NCI-H2171 (cell line): ENCODE measurements at regions not wholly inside any gene's neighbourhood (a gene's known extent, or its start where the extent isn't known, plus 50 kb on each side); places are given as distances from the start of the nearest gene placed in this dataset.

Experiments
- DNase-seq: peaks from one replicate; lab custom pipeline; 2025; lab: John Stamatoyannopoulos, UW

- no peak for DNase-seq
Measured at GRCh38 chr10:123558651-123559050, 107.5 kb upstream of the GPR26 start.

GRCh38 chr10:123559066-123559822 is 106.9 kb upstream of the GPR26 start:
- peak; percentile 17 for DNase-seq

- DNase-seq: no peak
Measured at GRCh38 chr10:123559823-123560092, 106.4 kb upstream of the GPR26 start.

GRCh38 chr10:123560301-123561140 is 105.6 kb upstream of the GPR26 start:
- no peak for DNase-seq

- DNase-seq: no peak
Measured at GRCh38 chr10:123561141-123561440, 105.1 kb upstream of the GPR26 start.

GRCh38 chr10:123562387-123562786 is 103.8 kb upstream of the GPR26 start:
- no peak for DNase-seq

GRCh38 chr10:123562811-123563580 is 103.2 kb upstream of the GPR26 start:
- no peak for DNase-seq

- no peak for DNase-seq
Measured at GRCh38 chr10:123563581-123563855, 102.6 kb upstream of the GPR26 start.

GRCh38 chr10:123563994-123564393 is 102.2 kb upstream of the GPR26 start:
- no peak for DNase-seq

GRCh38 chr10:123564631-123565030 is 101.5 kb upstream of the GPR26 start:
- no peak for DNase-seq

GRCh38 chr10:123565691-123566660 is 100.2 kb upstream of the GPR26 start:
- no peak for DNase-seq

- no peak for DNase-seq
Measured at GRCh38 chr10:123567984-123568739, 98.0 kb upstream of the GPR26 start.

GRCh38 chr10:123568751-123569150 is 97.4 kb upstream of the GPR26 start:
- DNase-seq: no peak

GRCh38 chr10:123569436-123570035 is 96.6 kb upstream of the GPR26 start:
- DNase-seq: no peak

- no peak for DNase-seq
Measured at GRCh38 chr10:123570051-123570897, 95.9 kb upstream of the GPR26 start.

GRCh38 chr10:123570898-123571515 is 95.1 kb upstream of the GPR26 start:
- no peak for DNase-seq

GRCh38 chr10:123571978-123572377 is 94.2 kb upstream of the GPR26 start:
- DNase-seq: no peak

- DNase-seq: no peak
Measured at GRCh38 chr10:123573236-123574108, 92.7 kb upstream of the GPR26 start.
